ENCODE measurements at regions not wholly inside any gene's neighbourhood (a gene's known extent, or its start where the extent isn't known, plus 50 kb on each side); places are given as distances from the start of the nearest gene placed in this dataset.
"Not testable (repeated sequence)": the region's sequence is repeated elsewhere in the genome, so short reads cannot be mapped to it uniquely, and the experiment has no call there.

GRCh38 chr6:128738112-128738511 is 144.8 kb upstream of the LAMA2 start:
- no peak for DNase-seq (ENCODE audit: low read depth, low spot score)

- no peak for DNase-seq (ENCODE audit: low read depth, low spot score)
These were observed 146.2 kb upstream of the LAMA2 start for GRCh38 chr6:128736780-128737179.

GRCh38 chr6:128731249-128732165 is 151.4 kb upstream of the LAMA2 start:
- DNase-seq (ENCODE audit: low read depth, low spot score), result no peak

GRCh38 chr6:128727500-128727899 is 155.4 kb upstream of the LAMA2 start:
- DNase-seq (ENCODE audit: low read depth, low spot score), result no peak

GRCh38 chr6:128725271-128726233 is 157.4 kb upstream of the LAMA2 start:
- DNase-seq (ENCODE audit: low read depth, low spot score), result no peak

- DNase-seq (ENCODE audit: low read depth, low spot score), result no peak
These were observed 158.2 kb upstream of the LAMA2 start for GRCh38 chr6:128724738-128725137.

- no peak for DNase-seq (ENCODE audit: low read depth, low spot score)
These were observed 159.3 kb upstream of the LAMA2 start for GRCh38 chr6:128723667-128724066.

- DNase-seq (ENCODE audit: low read depth, low spot score), result no peak
These were observed 162.0 kb upstream of the LAMA2 start for GRCh38 chr6:128720891-128721290.

- DNase-seq (ENCODE audit: low read depth, low spot score), result no peak
These were observed 163.2 kb upstream of the LAMA2 start for GRCh38 chr6:128719786-128720185.

GRCh38 chr6:128713461-128713860 is 169.5 kb upstream of the LAMA2 start:
- DNase-seq (ENCODE audit: low read depth, low spot score), result no peak

GRCh38 chr6:128712898-128713297 is 170.0 kb upstream of the LAMA2 start:
- no peak for DNase-seq (ENCODE audit: low read depth, low spot score)

GRCh38 chr6:128711149-128711548 is 171.8 kb upstream of the LAMA2 start:
- DNase-seq (ENCODE audit: low read depth, low spot score), result no peak

GRCh38 chr6:128710315-128710714 is 172.6 kb upstream of the LAMA2 start:
- no peak for DNase-seq (ENCODE audit: low read depth, low spot score)

GRCh38 chr6:128704601-128705000 is 178.3 kb upstream of the LAMA2 start:
- no peak for DNase-seq (ENCODE audit: low read depth, low spot score)

GRCh38 chr6:128703794-128704193 is 179.1 kb upstream of the LAMA2 start:
- DNase-seq (ENCODE audit: low read depth, low spot score), result not testable (repeated sequence)

GRCh38 chr6:128696691-128697689 is 176.6 kb upstream of the PTPRK start:
- peak; percentile 11 for DNase-seq (ENCODE audit: low read depth, low spot score)

GRCh38 chr6:128694303-128695009 is 174.1 kb upstream of the PTPRK start:
- DNase-seq (ENCODE audit: low read depth, low spot score), result no peak

- DNase-seq (ENCODE audit: low read depth, low spot score), result no peak
These were observed 169.7 kb upstream of the PTPRK start for GRCh38 chr6:128690063-128690462.

GRCh38 chr6:128686084-128686483 is 165.7 kb upstream of the PTPRK start:
- no peak for DNase-seq (ENCODE audit: low read depth, low spot score)

GRCh38 chr6:128676456-128676855 is 156.1 kb upstream of the PTPRK start:
- DNase-seq (ENCODE audit: low read depth, low spot score), result no peak

All from brain pericyte (primary cell).